HG02571 (cell line): ENCODE measurements at regions not wholly inside any gene's neighbourhood (a gene's known extent, or its start where the extent isn't known, plus 50 kb on each side); places are given as distances from the start of the nearest gene placed in this dataset.

Experiments used
- ATAC-seq: cut with Tn5 transposase; IDR thresholded peaks from one replicate; pipeline ENCODE4 v1.9.1; 2021; ENCODE audit warnings: mild to moderate bottlenecking, moderate library complexity; ENCODE audit not compliant: unreplicated experiment

- no peak for ATAC-seq
These were observed 59.9 kb downstream of the HTR1B start for GRCh38 chr6:77403424-77403823.

- no peak for ATAC-seq
These were observed 62.1 kb downstream of the HTR1B start for GRCh38 chr6:77401231-77401630.

GRCh38 chr6:77397561-77397960 is 65.7 kb downstream of the HTR1B start:
- no peak for ATAC-seq

- ATAC-seq: no peak
These were observed 73.9 kb downstream of the HTR1B start for GRCh38 chr6:77389402-77389801.

GRCh38 chr6:77383026-77383425 is 80.3 kb downstream of the HTR1B start:
- no peak for ATAC-seq

GRCh38 chr6:77373955-77374354 is 89.3 kb downstream of the HTR1B start:
- no peak for ATAC-seq

- ATAC-seq: no peak
These were observed 91.5 kb downstream of the HTR1B start for GRCh38 chr6:77371748-77372147.

GRCh38 chr6:77368660-77369313 is 94.5 kb downstream of the HTR1B start:
- no peak for ATAC-seq

- ATAC-seq: no peak
These were observed 96.5 kb downstream of the HTR1B start for GRCh38 chr6:77366798-77367197.

GRCh38 chr6:77363702-77364101 is 99.6 kb downstream of the HTR1B start:
- no peak for ATAC-seq

- no peak for ATAC-seq
These were observed 101.2 kb downstream of the HTR1B start for GRCh38 chr6:77362055-77362454.

GRCh38 chr6:77361018-77361417 is 102.3 kb downstream of the HTR1B start:
- ATAC-seq: no peak

GRCh38 chr6:77356821-77357220 is 106.5 kb downstream of the HTR1B start:
- no peak for ATAC-seq

- ATAC-seq: no peak
These were observed 108.7 kb downstream of the HTR1B start for GRCh38 chr6:77354581-77354980.

GRCh38 chr6:77353129-77353528 is 110.2 kb downstream of the HTR1B start:
- ATAC-seq: no peak

GRCh38 chr6:77341058-77341986 is 122.0 kb downstream of the HTR1B start:
- ATAC-seq: no peak

GRCh38 chr6:77340331-77340730 is 123.0 kb downstream of the HTR1B start:
- ATAC-seq: no peak

GRCh38 chr6:77339926-77340325 is 123.4 kb downstream of the HTR1B start:
- ATAC-seq: no peak

- ATAC-seq: no peak
These were observed 125.9 kb downstream of the HTR1B start for GRCh38 chr6:77337392-77337791.

- ATAC-seq: no peak
These were observed 129.2 kb downstream of the HTR1B start for GRCh38 chr6:77334093-77334492.

GRCh38 chr6:77332915-77333623 is 130.2 kb downstream of the HTR1B start:
- no peak for ATAC-seq

GRCh38 chr6:77326711-77327110 is 136.6 kb downstream of the HTR1B start:
- no peak for ATAC-seq
